D721Med (cell line): ENCODE measurements at regions not wholly inside any gene's neighbourhood (a gene's known extent, or its start where the extent isn't known, plus 50 kb on each side); places are given as distances from the start of the nearest gene placed in this dataset.

ENCODE experiments used
- DNase-seq: peaks from one replicate; pipeline ENCODE4 v3.0.0; 2011; ENCODE audit warnings: low spot score; ENCODE audit not compliant: insufficient read length
- FAIRE-seq: peaks from 2 replicates; lab custom pipeline; 2011; peaks lifted over from hg19 to GRCh38; lab: Jason Lieb, UNC
- CTCF ChIP-seq: IDR thresholded peaks from 2 replicates; pipeline ENCODE4 v1.5.1; 2012; ENCODE audit warnings: mild to moderate bottlenecking, control low read depth; ENCODE audit not compliant: insufficient read depth; ENCODE audit errors: missing control alignments

GRCh38 chr12:65611396-65611795, 212.9 kb upstream of the HMGA2 start:
- FAIRE-seq (no peak), DNase-seq (no peak)
- no peak for TF ChIP-seq CTCF

GRCh38 chr12:65612440-65612839, 211.8 kb upstream of the HMGA2 start:
- DNase-seq (no peak), FAIRE-seq (no peak)
- TF ChIP-seq CTCF = no peak

- DNase-seq (no peak), FAIRE-seq (no peak)
- no peak for TF ChIP-seq CTCF
Observed at GRCh38 chr12:65613692-65614091, 210.6 kb upstream of the HMGA2 start.

- FAIRE-seq (no peak), DNase-seq (no peak)
- no peak for TF ChIP-seq CTCF
Observed at GRCh38 chr12:65614259-65614889, 209.9 kb upstream of the HMGA2 start.

GRCh38 chr12:65615118-65615517, 209.2 kb upstream of the HMGA2 start:
- no peak for TF ChIP-seq CTCF
- FAIRE-seq (no peak), DNase-seq (no peak)

- TF ChIP-seq CTCF = no peak
- FAIRE-seq (no peak), DNase-seq (no peak)
Observed at GRCh38 chr12:65616022-65616421, 208.3 kb upstream of the HMGA2 start.

GRCh38 chr12:65618588-65618987, 205.7 kb upstream of the HMGA2 start:
- FAIRE-seq = no peak
- TF ChIP-seq CTCF = no peak

More at GRCh38 chr12:65618588-65618987, 205.7 kb upstream of the HMGA2 start:
- DNase-seq = no peak
